VCaP (cell line): ENCODE measurements at regions not wholly inside any gene's neighbourhood (a gene's known extent, or its start where the extent isn't known, plus 50 kb on each side); places are given as distances from the start of the nearest gene placed in this dataset.

ENCODE experiments used
- H3K27ac ChIP-seq: fragments of 450-650 bp; 2 replicates; pipeline ENCODE4 v1.5.1; 2017
- CTCF ChIP-seq: fragments of 450-650 bp; conservative IDR thresholded peaks from 2 replicates; pipeline ENCODE4 v1.5.1; 2017; ENCODE audit warnings: mild to moderate bottlenecking, moderate library complexity

- TF ChIP-seq CTCF, result no peak
- no peak overlapping the region for H3K27ac ChIP-seq
Measured at GRCh38 chr1:73044241-73045036, 762.1 kb upstream of the NEGR1 start.

DNA sequence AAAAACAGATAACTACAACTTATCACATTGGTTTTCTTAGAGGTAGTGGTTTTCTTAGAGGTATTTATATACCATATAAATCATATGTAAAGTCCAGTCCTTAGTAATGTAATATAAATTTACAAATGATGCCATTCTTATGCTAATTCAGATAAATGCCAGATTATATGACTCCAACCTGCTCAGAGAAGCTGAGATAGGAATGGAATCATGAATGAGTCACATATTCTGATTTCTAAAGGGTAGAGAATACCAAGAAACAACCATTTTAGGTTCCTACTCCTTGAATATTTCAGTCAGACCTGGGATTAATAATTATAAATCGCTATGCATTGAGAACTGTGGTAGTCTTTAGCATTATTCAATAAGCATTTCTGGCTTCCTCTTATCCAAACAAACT lies 760.1 kb upstream of the NEGR1 start:
- no peak overlapping the region for H3K27ac ChIP-seq
- TF ChIP-seq CTCF, result no peak

- no peak overlapping the region for H3K27ac ChIP-seq
- TF ChIP-seq CTCF, result no peak
Measured at GRCh38 chr1:73040811-73041210, 758.5 kb upstream of the NEGR1 start.

DNA sequence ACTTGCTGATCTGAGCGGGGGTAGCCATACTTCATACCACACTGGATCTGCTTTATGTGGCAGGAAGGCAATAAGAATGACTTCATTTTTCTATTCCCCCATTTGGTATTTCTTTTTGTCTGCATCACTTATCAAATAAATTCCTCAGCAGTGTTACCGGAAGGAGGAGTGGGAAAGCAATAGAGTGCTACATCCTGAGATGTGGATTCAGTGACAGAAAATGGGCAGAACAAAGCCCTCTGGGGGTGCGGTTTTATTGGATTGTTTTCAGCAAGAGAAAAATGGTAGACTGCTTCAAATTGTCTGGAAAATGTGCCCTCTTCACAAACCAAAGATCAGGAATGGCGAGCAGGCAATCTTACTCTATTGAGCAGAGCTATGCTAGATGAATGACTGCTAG lies 751.9 kb upstream of the NEGR1 start:
- no peak for TF ChIP-seq CTCF
- no peak overlapping the region for H3K27ac ChIP-seq

DNA sequence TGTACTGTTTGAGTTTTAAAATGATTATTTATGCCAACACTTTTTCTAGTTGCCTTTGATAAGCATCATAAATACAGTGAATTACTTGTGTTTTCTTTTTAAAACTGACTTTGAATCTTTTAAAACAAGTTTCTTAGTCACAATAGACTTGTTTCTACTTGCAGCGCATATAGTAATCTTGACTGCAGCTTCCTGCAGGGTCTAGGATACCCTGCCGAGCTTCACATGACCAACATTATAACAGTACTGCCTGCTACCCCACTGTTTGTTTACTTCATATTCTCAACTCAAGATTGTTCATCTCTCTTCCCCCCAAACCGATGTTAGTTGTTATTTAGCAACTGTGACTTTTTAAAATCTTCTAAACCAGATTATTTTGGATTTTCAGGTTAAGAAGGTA lies 751.3 kb upstream of the NEGR1 start:
- no peak for TF ChIP-seq CTCF

DNA sequence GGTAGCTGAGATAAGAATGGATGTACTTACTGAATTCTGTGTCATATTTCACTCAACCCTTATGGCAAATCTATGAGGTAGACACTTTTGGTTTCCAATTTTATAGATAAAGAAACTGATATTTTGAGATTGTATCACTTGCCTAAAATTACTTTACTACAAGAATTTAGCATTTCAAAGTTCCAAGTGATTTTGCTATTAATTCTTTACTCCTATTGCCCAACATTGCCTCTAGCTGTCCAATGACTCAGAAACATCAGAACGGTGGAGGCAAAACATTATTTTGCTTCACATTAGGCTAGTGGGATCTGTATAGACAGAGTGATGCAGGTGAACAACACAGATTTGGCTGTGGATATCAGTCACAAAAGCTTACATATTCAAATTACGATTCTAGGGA lies 747.2 kb upstream of the NEGR1 start:
- no peak for TF ChIP-seq CTCF
- H3K27ac ChIP-seq, result no peak overlapping the region

More for the DNA sequence above, 751.3 kb upstream of the NEGR1 start:
- H3K27ac ChIP-seq, result no peak overlapping the region

DNA sequence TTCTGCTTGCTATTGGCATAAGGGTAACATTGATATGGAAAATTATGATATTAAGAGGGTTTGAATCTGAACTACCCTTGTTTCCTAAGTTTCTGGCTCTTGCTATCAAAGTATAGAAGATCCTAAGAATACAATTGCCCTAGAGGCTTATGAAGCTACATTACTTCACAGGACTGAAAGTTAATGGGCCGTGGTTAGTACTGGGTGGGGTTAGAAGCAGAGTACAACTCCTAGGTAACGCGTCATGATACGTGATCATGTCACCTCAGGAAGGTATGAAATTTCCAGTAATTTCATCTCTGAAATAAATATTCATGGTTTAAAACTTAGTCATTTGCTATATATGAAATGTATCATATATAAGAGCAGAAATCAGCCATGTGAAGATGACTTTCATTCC lies 743.8 kb upstream of the NEGR1 start:
- no peak for TF ChIP-seq CTCF
- H3K27ac ChIP-seq, result no peak overlapping the region
